CD4-positive, alpha-beta T cell treated with Interleukin-15 for 1 hour (primary cell): ENCODE measurements at regions not wholly inside any gene's neighbourhood (a gene's known extent, or its start where the extent isn't known, plus 50 kb on each side); places are given as distances from the start of the nearest gene placed in this dataset.
"Not testable (repeated sequence)": the region's sequence is repeated elsewhere in the genome, so short reads cannot be mapped to it uniquely, and the experiment has no call there.

Experiments
- DNase-seq: peaks from one replicate; pipeline ENCODE4 v3.0.0-alpha.2; 2020

DNA sequence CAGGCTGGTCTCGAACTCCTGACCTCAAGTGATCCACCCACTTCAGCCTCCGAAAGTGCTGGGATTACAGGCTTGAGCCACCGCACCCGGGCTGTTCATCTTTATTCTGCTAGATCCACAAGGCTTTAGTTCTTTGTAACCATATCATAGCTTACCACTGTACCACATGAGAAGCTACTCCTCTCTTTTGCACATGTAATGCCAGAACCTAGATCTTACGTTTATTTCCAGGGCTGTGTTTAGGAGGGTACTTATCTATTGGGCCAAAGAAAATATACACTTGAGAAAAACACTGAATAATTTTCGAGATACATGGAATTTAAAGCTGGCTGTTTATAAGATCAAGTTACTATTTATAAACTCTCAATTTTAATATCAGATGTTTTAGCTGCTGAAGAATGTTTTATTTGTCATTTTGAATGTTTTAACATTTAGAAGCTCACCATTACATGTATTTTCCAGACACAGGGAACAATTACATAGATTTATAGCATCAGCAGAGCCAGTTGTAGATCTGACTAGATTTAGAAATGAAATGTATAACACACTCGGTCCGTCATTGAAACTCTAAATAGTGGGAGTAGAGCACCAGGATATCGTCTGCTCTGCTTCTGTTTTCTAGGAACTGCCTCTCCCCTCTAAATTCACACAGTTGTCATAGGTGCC lies 155.3 kb upstream of the HAND2 start:
- DNase-seq: no peak

- no peak for DNase-seq
Observed at GRCh38 chr4:173684223-173684622, 154.2 kb upstream of the HAND2 start.

DNA sequence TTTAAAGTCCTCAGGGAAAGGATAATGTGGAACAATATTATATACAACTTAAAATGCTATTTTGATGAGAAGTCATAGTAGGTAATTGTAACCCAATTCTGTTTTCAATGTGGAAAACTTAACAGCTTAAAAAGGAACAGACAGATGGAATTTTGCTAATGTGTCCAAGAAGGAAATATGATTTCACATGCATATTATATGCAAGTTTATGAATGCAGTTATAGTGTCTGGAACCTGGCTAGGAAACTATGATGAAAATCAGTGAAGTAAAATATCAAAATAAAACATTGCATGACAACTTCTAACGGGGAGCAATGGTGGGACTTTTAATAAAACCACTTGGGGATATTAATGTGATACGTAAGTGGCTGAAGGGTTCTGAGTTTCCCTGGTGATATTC lies 152.6 kb upstream of the HAND2 start:
- DNase-seq: no peak

GRCh38 chr4:173680278-173680677 lies 150.2 kb upstream of the HAND2 start:
- DNase-seq: no peak

GRCh38 chr4:173675446-173675845 lies 145.4 kb upstream of the HAND2 start:
- no peak for DNase-seq

DNA sequence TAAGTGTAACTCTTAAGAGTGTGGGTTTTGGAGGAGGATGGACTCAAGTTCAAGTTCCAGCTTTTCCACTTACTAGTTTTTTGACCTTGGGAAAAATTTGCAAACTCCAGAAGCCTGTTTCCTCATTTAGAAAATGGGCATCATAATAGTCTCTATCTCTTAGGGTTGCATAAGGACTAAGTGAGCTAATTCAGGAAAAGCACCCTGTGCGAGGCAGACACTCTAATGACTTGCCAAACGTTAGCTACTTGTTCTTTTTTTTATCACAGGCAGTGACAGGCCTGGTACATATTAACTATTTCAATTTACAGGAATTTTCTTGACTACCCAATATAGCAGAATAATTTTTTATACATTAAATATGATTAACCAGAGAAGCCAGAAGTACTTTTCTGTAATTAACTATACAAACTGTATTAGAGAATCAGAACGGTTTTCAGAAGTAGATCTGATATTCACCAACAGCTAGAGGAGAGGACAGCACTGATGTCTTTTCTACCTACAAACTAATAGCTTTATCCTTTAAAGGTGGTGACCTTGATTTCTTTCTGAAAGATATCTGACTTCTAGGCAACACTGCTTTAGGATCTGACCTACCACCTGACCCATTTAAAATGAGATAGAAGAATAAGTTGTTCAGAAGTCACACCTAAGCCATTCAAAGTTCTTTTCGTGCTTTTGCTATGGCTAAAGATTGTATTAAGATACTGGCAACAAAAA lies 139.6 kb upstream of the HAND2 start:
- no peak for DNase-seq

DNA sequence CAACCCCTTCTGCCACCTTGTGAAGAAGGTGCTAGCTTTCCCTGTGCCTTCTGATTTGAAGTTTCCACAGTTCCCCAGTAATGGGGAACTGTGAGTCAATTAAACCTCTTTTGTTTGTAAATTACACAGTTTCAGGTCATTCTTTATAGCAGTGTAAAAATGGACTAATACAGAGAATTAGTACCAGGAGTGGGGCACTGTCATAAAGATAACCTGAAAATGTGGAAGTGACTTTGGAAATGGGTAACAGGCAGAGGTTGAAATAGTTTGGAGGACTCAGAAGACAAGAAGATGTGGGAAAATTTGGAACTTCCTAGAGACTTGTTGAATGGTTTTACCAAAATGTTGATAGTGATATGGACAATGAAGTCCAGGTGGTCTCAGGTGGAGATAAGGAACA lies 131.0 kb upstream of the HAND2 start:
- DNase-seq: no peak

DNA sequence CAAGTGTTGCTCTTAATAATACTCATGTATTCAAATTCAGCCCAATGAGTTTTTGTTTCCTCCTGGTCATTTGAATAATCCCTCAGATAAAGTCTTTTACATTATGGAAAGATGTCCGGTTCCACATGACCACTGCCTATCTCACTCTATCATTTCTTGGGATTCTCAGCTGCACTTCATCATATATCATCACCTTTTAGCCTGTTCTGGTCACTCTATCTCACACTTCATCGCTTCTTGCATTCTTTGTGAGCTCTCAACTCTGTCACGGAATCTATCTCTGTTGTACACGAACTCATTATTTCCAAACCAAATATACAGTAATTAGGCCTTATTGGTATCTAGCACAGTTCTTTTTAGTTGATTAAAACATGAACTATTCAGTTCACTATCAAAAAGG lies 126.9 kb upstream of the HAND2 start:
- DNase-seq: no peak

DNA sequence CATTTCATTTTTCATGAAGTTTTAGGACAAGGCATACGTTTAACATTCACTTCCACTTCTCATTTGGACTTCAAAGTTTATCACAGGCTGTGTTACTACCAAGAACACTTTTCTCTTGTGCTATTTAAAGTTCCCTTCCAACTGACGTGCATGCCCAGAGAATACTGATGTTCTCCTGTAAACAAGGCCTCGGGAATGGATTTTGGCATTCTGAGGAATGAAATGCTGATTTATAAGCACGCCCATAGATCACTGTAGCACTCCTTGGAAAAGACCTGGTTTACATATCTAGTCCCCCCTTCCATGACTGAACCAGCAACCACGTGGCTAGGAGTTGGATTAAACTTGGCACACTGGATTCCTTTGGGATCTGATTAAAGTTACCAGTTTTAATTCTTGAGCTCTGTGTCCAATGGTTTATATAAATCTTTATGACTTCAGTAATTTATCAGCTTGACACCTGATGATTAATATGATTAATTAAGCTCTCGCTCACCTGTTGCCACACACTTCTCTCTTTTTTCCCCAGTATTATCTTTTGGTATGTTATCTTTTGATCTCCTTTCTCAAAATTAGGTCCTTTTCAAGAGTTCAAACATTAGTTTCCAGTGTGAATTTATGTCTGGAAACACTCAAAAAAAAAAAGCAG lies 122.4 kb upstream of the HAND2 start:
- DNase-seq: no peak

DNA sequence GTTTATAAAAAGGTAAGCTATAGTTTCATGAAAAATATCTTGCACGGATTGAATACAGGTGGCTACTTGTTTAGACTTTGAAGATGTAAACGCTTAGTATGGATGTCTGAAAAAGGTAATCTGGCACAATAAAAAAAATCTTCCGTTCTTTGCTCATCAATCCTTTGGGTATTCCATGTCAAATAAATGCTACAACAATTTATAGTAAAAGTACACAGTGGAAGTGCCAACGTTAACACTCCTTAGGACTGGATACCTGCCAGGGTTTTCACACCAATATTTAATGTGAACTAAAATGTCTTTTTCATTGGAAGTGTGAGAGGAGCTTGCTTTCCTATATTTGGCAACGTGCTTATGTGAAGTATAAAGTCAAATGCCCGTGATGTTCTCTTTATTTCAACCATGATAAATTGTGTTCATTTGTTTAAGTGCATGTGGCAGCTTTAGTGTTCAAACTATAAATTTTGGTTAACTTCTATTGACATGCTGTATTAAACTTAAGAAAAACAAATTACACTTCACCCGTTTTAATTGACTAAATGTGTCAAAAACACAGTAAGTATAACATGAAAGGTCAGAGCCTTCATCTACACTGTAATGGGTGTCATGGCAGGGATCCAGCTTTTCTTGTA lies 121.7 kb upstream of the HAND2 start:
- no peak for DNase-seq

GRCh38 chr4:173647902-173648301 lies 117.9 kb upstream of the HAND2 start:
- DNase-seq: no peak

- no peak for DNase-seq
Observed at GRCh38 chr4:173642509-173642908, 112.5 kb upstream of the HAND2 start.

DNA sequence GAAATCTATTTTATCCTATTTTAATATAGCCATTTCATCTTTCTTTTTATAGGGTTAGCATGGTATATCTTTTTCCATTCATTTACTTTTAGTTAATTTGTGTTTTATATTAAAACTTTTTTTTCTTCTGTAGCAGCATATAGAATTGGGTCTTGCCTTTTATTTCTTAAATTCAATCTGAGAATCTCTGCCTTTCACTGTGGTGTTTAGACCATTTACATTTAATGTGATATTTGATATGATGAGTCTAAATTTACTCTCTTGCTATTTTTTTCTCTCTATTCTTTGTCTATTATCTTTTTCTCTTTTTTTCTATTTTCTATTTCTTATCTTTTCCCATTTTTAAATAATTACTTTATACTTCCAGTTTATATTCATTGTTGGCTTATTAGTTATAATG lies 105.4 kb upstream of the HAND2 start:
- DNase-seq: no peak

GRCh38 chr4:173626277-173626676 lies 96.2 kb upstream of the HAND2 start:
- no peak for DNase-seq

- not testable (repeated sequence) for DNase-seq
Observed at GRCh38 chr4:173618648-173619047, 88.6 kb upstream of the HAND2 start.

- DNase-seq: no peak
Observed at GRCh38 chr4:173609158-173609557, 79.1 kb upstream of the HAND2 start.

DNA sequence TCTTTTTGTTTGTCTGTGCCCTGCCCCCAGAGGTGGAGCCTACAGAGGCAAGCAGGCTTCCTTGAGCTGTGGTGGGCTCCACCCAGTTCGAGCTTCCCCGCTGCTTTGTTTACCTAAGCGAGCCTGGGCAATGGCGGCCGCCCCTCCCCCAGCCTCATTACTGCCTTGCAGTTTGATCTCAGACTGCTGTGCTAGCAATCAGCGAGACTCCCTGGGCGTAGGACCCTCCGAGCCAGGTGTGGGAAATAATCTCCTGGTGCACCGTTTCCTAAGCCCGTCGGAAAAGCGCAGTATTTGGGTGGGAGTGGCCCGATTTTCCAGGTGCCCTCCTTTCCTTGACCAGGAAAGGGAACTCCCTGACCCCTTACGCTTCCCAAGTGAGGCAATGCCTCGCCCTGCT lies 78.6 kb upstream of the HAND2 start:
- DNase-seq: not testable (repeated sequence)

GRCh38 chr4:173591760-173592159 lies 61.7 kb upstream of the HAND2 start:
- DNase-seq: no peak

DNA sequence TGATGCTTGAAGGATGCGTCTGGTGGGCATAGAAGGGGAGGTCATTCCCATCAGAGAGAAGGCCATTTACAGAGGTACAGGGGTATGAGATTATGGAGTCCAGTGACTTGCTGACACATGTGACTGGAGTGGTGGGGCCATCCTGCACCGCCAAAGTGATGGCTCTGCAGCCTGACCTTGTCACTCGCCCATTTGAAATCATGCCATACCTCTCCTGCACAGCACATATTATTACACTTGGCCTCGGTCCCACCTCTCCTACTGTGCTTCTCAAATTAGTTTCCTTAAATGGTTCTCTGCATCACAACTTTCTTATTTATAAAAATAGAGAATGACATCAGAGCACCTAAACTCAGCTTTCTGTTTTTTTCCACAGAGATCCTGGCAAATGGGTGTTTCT lies 60.7 kb upstream of the HAND2 start:
- no peak for DNase-seq

DNA sequence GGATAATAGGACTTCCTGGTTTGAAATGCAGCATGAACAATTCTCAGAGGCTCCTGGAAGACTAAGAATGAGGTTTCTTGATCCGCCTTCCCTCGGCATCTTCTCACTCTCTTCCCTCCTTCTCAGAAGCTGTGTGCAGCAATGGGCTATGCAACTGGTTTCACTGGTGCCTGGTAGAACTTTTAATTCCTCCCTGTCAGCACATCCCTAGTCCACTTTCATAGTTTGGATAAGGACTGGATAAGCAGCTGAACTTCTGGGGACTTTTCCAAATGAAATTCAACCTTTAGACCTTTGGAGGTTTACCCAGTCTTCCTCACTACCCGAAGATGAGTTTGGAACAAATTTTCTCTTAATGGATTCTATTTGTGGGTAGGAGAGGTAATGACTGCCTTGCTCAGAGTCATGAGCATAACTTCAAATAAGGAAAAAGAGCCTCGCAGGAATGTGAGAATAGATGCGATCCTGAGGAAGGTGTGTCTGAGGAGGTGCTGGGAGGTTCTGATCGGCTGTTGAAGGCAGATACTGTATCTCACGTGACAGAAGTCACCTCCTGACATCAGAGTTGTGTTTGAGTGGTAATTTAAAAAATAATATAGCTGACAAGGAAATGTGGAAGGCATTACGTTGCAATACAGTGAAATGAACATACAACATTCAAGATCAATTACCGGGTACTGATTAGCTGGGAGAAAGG lies 56.0 kb upstream of the HAND2 start:
- no peak for DNase-seq

- no peak for DNase-seq
Observed at GRCh38 chr4:173584506-173584905, 54.5 kb upstream of the HAND2 start.
